Neural crest cell (in vitro differentiated cells): ENCODE measurements at regions not wholly inside any gene's neighbourhood (a gene's known extent, or its start where the extent isn't known, plus 50 kb on each side); places are given as distances from the start of the nearest gene placed in this dataset.

Experiments
- DNase-seq: peaks from one replicate; pipeline ENCODE4 v3.0.0; 2021; ENCODE audit warnings: low read depth, mixed read lengths, low spot score
- H3K27ac Mint-ChIP-seq: one replicate; pipeline ENCODE4 v1.8.0; 2021; ENCODE audit warnings: mild to moderate bottlenecking, mixed read lengths; ENCODE audit not compliant: unreplicated experiment
- H3K27me3 Mint-ChIP-seq: 2 replicates; pipeline ENCODE4 v1.8.0; 2021; ENCODE audit warnings: low read depth, mild to moderate bottlenecking, mixed read lengths
- H3K36me3 Mint-ChIP-seq: 2 replicates; pipeline ENCODE4 v1.8.0; 2021; ENCODE audit warnings: low read depth, mild to moderate bottlenecking, mixed read lengths
- H3K4me1 Mint-ChIP-seq: 2 replicates; pipeline ENCODE4 v1.8.0; 2021; ENCODE audit warnings: mixed read lengths
- H3K4me3 Mint-ChIP-seq: one replicate; pipeline ENCODE4 v1.8.0; 2021; ENCODE audit warnings: mild to moderate bottlenecking, mixed read lengths
- H3K9me3 Mint-ChIP-seq: 2 replicates; pipeline ENCODE4 v1.8.0; 2021; ENCODE audit warnings: mixed read lengths
- CTCF ChIP-seq: fragments of 200-600 bp; sonication (generic); conservative IDR thresholded peaks from 2 replicates; pipeline ENCODE4 v1.5.0; 2021; ENCODE audit warnings: antibody characterized with exemption, mild to moderate bottlenecking

- no peaks in the 10 kb centered on the region for H3K36me3 Mint-ChIP-seq
- H3K27me3 Mint-ChIP-seq, result no peaks in the 10 kb centered on the region
- peaks cover 2% of the 10 kb centered on the region for H3K9me3 Mint-ChIP-seq
- peaks cover 8% of the 10 kb centered on the region for H3K4me1 Mint-ChIP-seq
- H3K27ac Mint-ChIP-seq, result no peak overlapping the region
- DNase-seq, result no peak
- no peak for TF ChIP-seq CTCF
- no peak overlapping the region for H3K4me3 Mint-ChIP-seq
Observed at GRCh38 chr16:26317885-26318284, 626.1 kb downstream of the HS3ST4 start.

GRCh38 chr16:26330654-26331053 is 638.9 kb downstream of the HS3ST4 start:
- TF ChIP-seq CTCF, result no peak

GRCh38 chr16:26334218-26335111 is 642.7 kb downstream of the HS3ST4 start:
- no peak for DNase-seq
- no peak for TF ChIP-seq CTCF
- H3K27ac Mint-ChIP-seq, result no peak overlapping the region
- H3K27me3 Mint-ChIP-seq, result no peaks in the 10 kb centered on the region
- H3K36me3 Mint-ChIP-seq, result no peaks in the 10 kb centered on the region
- H3K9me3 Mint-ChIP-seq, result no peaks in the 10 kb centered on the region
- H3K4me3 Mint-ChIP-seq, result no peak overlapping the region
- peaks cover 6% of the 10 kb centered on the region for H3K4me1 Mint-ChIP-seq

More at GRCh38 chr16:26330654-26331053, 638.9 kb downstream of the HS3ST4 start:
- Mint-ChIP-seq H3K4me1 (peaks cover 6% of the 10 kb centered on the region), H3K36me3 (no peaks in the 10 kb centered on the region), H3K27ac (no peak overlapping the region), H3K9me3 (no peaks in the 10 kb centered on the region), H3K27me3 (peaks cover 7% of the 10 kb centered on the region), H3K4me3 (no peak overlapping the region)
- DNase-seq, result no peak

- H3K4me3 Mint-ChIP-seq, result no peak overlapping the region
- peaks cover 6% of the 10 kb centered on the region for H3K4me1 Mint-ChIP-seq
- H3K27me3 Mint-ChIP-seq, result no peaks in the 10 kb centered on the region
- TF ChIP-seq CTCF, result no peak
- no peak for DNase-seq
- no peaks in the 10 kb centered on the region for H3K36me3 Mint-ChIP-seq
- no peaks in the 10 kb centered on the region for H3K9me3 Mint-ChIP-seq
- H3K27ac Mint-ChIP-seq, result no peak overlapping the region
Observed at GRCh38 chr16:26335236-26335853, 643.6 kb downstream of the HS3ST4 start.

- no peak for TF ChIP-seq CTCF
- Mint-ChIP-seq H3K4me1 (no peaks in the 10 kb centered on the region), H3K27me3 (peaks cover 12% of the 10 kb centered on the region), H3K4me3 (no peak overlapping the region), H3K27ac (no peak overlapping the region), H3K36me3 (no peaks in the 10 kb centered on the region), H3K9me3 (no peaks in the 10 kb centered on the region)
- DNase-seq, result no peak
Observed at GRCh38 chr16:26342621-26343020, 650.9 kb downstream of the HS3ST4 start.
